ENCODE measurements at regions not wholly inside any gene's neighbourhood (a gene's known extent, or its start where the extent isn't known, plus 50 kb on each side); places are given as distances from the start of the nearest gene placed in this dataset.

- no peak for TF ChIP-seq CTCF (IDR thresholded peaks at IDR 0.05 in 2 of 3, conservative IDR thresholded peaks at IDR 0.05 in 1 of 3; ENCODE audit: insufficient read depth in 2 of 3, low read depth in 1 of 3, low read length in 3 of 3)
- no peak for TF ChIP-seq CBX1 (IDR thresholded peaks at IDR 0.05; ENCODE audit: low read depth)
- TF ChIP-seq EZH2 (IDR thresholded peaks at IDR 0.05; ENCODE audit: borderline replicate concordance, low read depth, low read length), result no peak
- TF ChIP-seq ARID2 (IDR thresholded peaks at IDR 0.05), result no peak
- TF ChIP-seq HNRNPLL (IDR thresholded peaks at IDR 0.05; ENCODE audit: low read depth, low read length, poor library complexity, severe bottlenecking), result no peak
- no peak for TF ChIP-seq TAF1 (IDR thresholded peaks at IDR 0.05; ENCODE audit: control insufficient read depth, extremely low read depth, insufficient read depth, low read length, severe bottlenecking)
- TF ChIP-seq E2F4 (CRISPR knock-in tag; IDR thresholded peaks at IDR 0.05; ENCODE audit: low read depth), result no peak
- no peak for TF ChIP-seq MYNN (IDR thresholded peaks at IDR 0.05)
- TF ChIP-seq MYNN (CRISPR knock-in tag; IDR thresholded peaks at IDR 0.05), result no peak
- TF ChIP-seq ZFX (CRISPR knock-in tag; IDR thresholded peaks at IDR 0.05), result no peak
- TF ChIP-seq GABPA (tag; conservative IDR thresholded peaks at IDR 0.05; ENCODE audit: low read depth), result no peak
- no peak for TF ChIP-seq IRF1 (CRISPR knock-in tag; IDR thresholded peaks at IDR 0.05; ENCODE audit: borderline replicate concordance)
- TF ChIP-seq GMEB1 (CRISPR knock-in tag; IDR thresholded peaks at IDR 0.05), result no peak
- TF ChIP-seq AFF4 (CRISPR knock-in tag; IDR thresholded peaks at IDR 0.05), result no peak
- TF ChIP-seq HDAC2 (IDR thresholded peaks at IDR 0.05), result no peak
Observed at GRCh38 chrX:155767051-155767875, 113.9 kb upstream of the VAMP7 start.
